ENCODE measurements at regions not wholly inside any gene's neighbourhood (a gene's known extent, or its start where the extent isn't known, plus 50 kb on each side); places are given as distances from the start of the nearest gene placed in this dataset.

DNA sequence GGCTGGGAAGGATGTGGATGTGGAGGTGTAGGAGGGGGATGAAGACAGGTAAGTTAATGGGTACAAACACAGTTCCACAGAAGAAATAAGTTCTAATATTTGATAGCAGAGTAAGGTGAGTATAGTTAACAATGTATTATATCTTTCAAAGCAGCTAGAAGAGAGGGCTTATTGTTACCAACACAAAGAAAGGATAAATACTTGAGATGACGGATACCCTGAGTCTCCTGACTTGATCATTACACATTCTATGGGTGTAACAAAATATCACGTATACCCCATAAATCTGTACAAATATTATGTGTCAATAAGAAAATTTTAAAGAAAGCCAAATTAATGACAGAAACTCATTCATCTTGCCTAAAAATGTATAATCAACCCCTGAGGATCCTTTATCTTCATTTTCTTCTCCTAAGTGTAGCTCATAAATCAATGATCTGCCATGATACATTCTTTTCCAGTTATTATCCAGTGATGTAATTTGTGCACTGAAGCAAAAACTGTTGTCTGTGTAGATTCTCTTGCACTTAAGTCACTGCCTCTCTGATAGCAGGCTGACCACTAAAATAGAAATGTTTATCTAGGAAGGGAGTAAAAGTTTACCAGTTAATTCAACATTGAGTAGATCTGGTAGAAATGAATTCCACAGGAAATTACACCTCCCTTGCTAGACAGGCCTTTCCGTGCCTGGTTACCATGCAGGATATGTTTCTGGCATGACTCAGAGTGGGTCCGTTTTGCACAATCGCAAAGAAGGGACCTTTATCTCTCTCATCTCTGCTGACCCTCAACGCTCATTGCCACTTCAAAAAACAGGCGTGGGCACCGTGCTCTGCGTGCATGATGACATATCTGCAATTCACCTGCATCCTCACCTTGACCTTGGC, 249.7 kb upstream of the NCKAP5 start (continued):
- no peak for TF ChIP-seq CHD1 (IDR thresholded peaks at IDR 0.05; ENCODE audit: low read depth, low read length)
- TF ChIP-seq JUND (IDR thresholded peaks at IDR 0.05; ENCODE audit: low read length), result no peak
- TF ChIP-seq ASH2L (IDR thresholded peaks at IDR 0.05; ENCODE audit: low read length), result no peak
- TF ChIP-seq CREB1 (IDR thresholded peaks at IDR 0.05), result no peak
- TF ChIP-seq SRF (IDR thresholded peaks at IDR 0.05; ENCODE audit: low read depth, low read length), result no peak
- TF ChIP-seq GABPA (IDR thresholded peaks at IDR 0.05; ENCODE audit: borderline replicate concordance, insufficient read depth, low read length), result no peak
- no peak for TF ChIP-seq SUZ12 (IDR thresholded peaks at IDR 0.05; ENCODE audit: low read length)
- TF ChIP-seq SIX5 (IDR thresholded peaks at IDR 0.05; ENCODE audit: low read depth, low read length), result no peak
- no peak for TF ChIP-seq CEBPB (IDR thresholded peaks at IDR 0.05; ENCODE audit: low read depth, low read length)

Data from H1 (cell line).